ENCODE measurements at regions not wholly inside any gene's neighbourhood (a gene's known extent, or its start where the extent isn't known, plus 50 kb on each side); places are given as distances from the start of the nearest gene placed in this dataset. TPM values are rescaled to one million over a fixed set of nuclear protein-coding genes. Genes with fewer than 3 reads are reported as not detected.

DNA sequence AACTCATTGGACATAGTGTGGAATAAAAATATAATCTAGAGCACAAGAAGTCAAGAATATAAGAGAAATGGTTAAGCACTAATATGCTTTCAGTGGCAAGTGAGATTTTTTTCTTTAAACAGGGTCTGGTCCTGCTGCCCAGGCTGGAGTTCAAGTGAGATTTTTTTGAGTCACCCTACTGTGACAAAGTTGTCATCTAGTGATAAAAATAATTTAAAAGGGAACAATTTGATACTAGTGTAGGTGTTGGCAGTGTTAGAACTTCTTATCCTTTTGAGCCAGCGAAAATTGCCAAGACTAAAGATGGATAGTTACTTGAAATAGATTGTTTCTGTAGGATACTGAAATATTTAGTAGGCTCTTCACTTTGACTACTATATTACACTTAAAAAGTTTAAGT lies 67.9 kb upstream of the TECRL start:
- H3K4ac ChIP-seq (ENCODE audit: low read depth, low read length), result no peak overlapping the region
- no peak overlapping the region for H3K18ac ChIP-seq (ENCODE audit: low read length)
- H2BK120ac ChIP-seq (ENCODE audit: low read depth, low read length), result no peak overlapping the region
- no peaks in the 10 kb centered on the region for H3K36me3 ChIP-seq (ENCODE audit: control insufficient read depth, insufficient read depth, low read length)
- H3K4me3 ChIP-seq (ENCODE audit: low read length), result no peak overlapping the region
- peaks cover 3% of the 10 kb centered on the region for H3K4me1 ChIP-seq (ENCODE audit: control insufficient read depth, low read depth, low read length)
- H3K79me1 ChIP-seq (ENCODE audit: low read length), result no peaks in the 10 kb centered on the region
- H3K79me2 ChIP-seq (ENCODE audit: control insufficient read depth, insufficient read depth, low read length), result no peaks in the 10 kb centered on the region
- H2AK5ac ChIP-seq (ENCODE audit: low read length), result no peak overlapping the region
- H3K23ac ChIP-seq (ENCODE audit: low read length), result no peak overlapping the region
- no CpG with 5 or more reads among the region's 1 CpG for WGBS (ENCODE audit: extremely low coverage, insufficient coverage, low lambda C conversion rate)
- no peaks in the 10 kb centered on the region for H3K27me3 ChIP-seq (ENCODE audit: insufficient read depth, low read length, poor library complexity)
- H4K5ac ChIP-seq (ENCODE audit: low read length), result no peak overlapping the region
- no peak overlapping the region for H3K4me2 ChIP-seq (ENCODE audit: low read length)
- H3K27ac ChIP-seq (ENCODE audit: low read depth, low read length), result no peak overlapping the region
- no peak overlapping the region for H3K56ac ChIP-seq (ENCODE audit: low read length)
- H2BK5ac ChIP-seq (ENCODE audit: low read length), result no peak overlapping the region
- no peak overlapping the region for H2BK15ac ChIP-seq (replicated peaks; ENCODE audit: low read depth)
- no peak overlapping the region for H4K8ac ChIP-seq (ENCODE audit: low read depth, low read length)
- H3K9ac ChIP-seq (ENCODE audit: low read length), result no peak overlapping the region
- no peak for DNase-seq

DNA sequence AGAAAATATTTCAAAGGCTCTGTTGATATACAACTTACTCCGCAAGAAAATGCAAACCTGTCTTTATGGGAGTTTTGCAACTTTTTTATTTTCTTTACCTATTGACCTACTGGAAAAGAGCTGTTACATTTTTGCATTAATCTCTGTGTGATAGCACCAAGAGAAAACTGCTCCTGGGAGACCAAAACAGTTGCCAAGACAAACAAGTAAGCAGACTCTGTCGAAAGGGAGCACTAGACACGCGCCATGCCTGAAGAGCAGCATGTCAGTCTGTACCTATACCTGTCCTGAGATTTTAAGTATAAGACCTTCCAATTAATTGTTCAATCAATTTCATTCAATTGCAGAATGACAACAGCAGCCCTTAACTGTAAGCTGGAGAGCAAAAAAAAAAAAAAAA lies 56.0 kb upstream of the TECRL start:
- H3K36me3 ChIP-seq (ENCODE audit: control insufficient read depth, insufficient read depth, low read length), result no peaks in the 10 kb centered on the region
- H3K79me1 ChIP-seq (ENCODE audit: low read length), result no peaks in the 10 kb centered on the region
- no peak overlapping the region for H3K27ac ChIP-seq (ENCODE audit: low read depth, low read length)
- no peak overlapping the region for H2BK5ac ChIP-seq (ENCODE audit: low read length)
- H2AK5ac ChIP-seq (ENCODE audit: low read length), result no peak overlapping the region
- no peaks in the 10 kb centered on the region for H3K4me1 ChIP-seq (ENCODE audit: control insufficient read depth, low read depth, low read length)
- no peak overlapping the region for H3K18ac ChIP-seq (ENCODE audit: low read length)
- H3K27me3 ChIP-seq (ENCODE audit: insufficient read depth, low read length, poor library complexity), result no peaks in the 10 kb centered on the region
- H3K56ac ChIP-seq (ENCODE audit: low read length), result no peak overlapping the region
- no peak overlapping the region for H4K8ac ChIP-seq (ENCODE audit: low read depth, low read length)
- no peak overlapping the region for H2BK15ac ChIP-seq (replicated peaks; ENCODE audit: low read depth)
- DNase-seq, result no peak
- H3K4me2 ChIP-seq (ENCODE audit: low read length), result no peak overlapping the region
- H4K5ac ChIP-seq (ENCODE audit: low read length), result no peak overlapping the region
- no peak overlapping the region for H3K23ac ChIP-seq (ENCODE audit: low read length)
- H3K79me2 ChIP-seq (ENCODE audit: control insufficient read depth, insufficient read depth, low read length), result no peaks in the 10 kb centered on the region
- H3K4me3 ChIP-seq (ENCODE audit: low read length), result no peak overlapping the region
- no CpG with 5 or more reads among the region's 4 CpGs for whole genome bisulfite sequencing (ENCODE audit: extremely low coverage, insufficient coverage, low lambda C conversion rate)
- H3K9ac ChIP-seq (ENCODE audit: low read length), result no peak overlapping the region
- H3K4ac ChIP-seq (ENCODE audit: low read depth, low read length), result no peak overlapping the region
- H2BK120ac ChIP-seq (ENCODE audit: low read depth, low read length), result no peak overlapping the region

DNA sequence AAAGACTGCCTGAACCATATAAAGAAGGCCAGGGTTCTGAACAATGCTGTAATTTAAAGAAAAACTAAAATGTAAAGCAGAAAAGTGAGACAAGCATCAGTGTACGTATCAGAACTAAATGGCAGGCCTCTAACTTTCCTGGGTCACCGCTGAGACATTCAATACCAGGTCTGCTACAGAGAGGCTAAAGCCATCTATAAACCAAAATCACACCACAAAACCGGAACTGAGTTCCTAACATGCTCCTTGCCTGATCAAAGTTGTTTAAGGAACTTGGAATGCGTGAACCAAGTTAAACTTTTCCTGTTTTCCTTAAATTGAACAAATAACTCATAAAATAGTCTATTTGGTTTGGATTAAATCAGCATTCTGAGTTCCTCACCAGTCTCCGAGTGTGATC lies 55.3 kb upstream of the TECRL start:
- Histone ChIP-seq H3K79me1 (ENCODE audit: low read length) (no peaks in the 10 kb centered on the region), H3K79me2 (ENCODE audit: control insufficient read depth, insufficient read depth, low read length) (no peaks in the 10 kb centered on the region), H4K5ac (ENCODE audit: low read length) (no peak overlapping the region), H3K18ac (ENCODE audit: low read length) (no peak overlapping the region), H2BK120ac (ENCODE audit: low read depth, low read length) (no peak overlapping the region), H3K4me2 (ENCODE audit: low read length) (no peak overlapping the region), H3K36me3 (ENCODE audit: control insufficient read depth, insufficient read depth, low read length) (no peaks in the 10 kb centered on the region), H3K4me3 (ENCODE audit: low read length) (no peak overlapping the region), H2AK5ac (ENCODE audit: low read length) (no peak overlapping the region), H2BK5ac (ENCODE audit: low read length) (no peak overlapping the region), H3K23ac (ENCODE audit: low read length) (no peak overlapping the region), H3K27ac (ENCODE audit: low read depth, low read length) (no peak overlapping the region), H3K27me3 (ENCODE audit: insufficient read depth, low read length, poor library complexity) (no peaks in the 10 kb centered on the region), H2BK15ac (replicated peaks; ENCODE audit: low read depth) (no peak overlapping the region), H3K9ac (ENCODE audit: low read length) (no peak overlapping the region), H3K56ac (ENCODE audit: low read length) (no peak overlapping the region), H3K4me1 (ENCODE audit: control insufficient read depth, low read depth, low read length) (no peaks in the 10 kb centered on the region), H4K8ac (ENCODE audit: low read depth, low read length) (no peak overlapping the region), H3K4ac (ENCODE audit: low read depth, low read length) (no peak overlapping the region)
- no peak for DNase-seq
- no CpG with 5 or more reads among the region's 5 CpGs for WGBS (ENCODE audit: extremely low coverage, insufficient coverage, low lambda C conversion rate)

Small RNA genes lying in the stretch of these regions (small RNA-seq; reads per million reads assigned to genes)
- gene MTCO3P27 (ENCODE audit: insufficient read depth) (not detected), gene MTND4LP31 (ENCODE audit: insufficient read depth) (not detected)
